BLaER1 (cell line): ENCODE measurements at regions not wholly inside any gene's neighbourhood (a gene's known extent, or its start where the extent isn't known, plus 50 kb on each side); places are given as distances from the start of the nearest gene placed in this dataset.
"Not testable (repeated sequence)": the region's sequence is repeated elsewhere in the genome, so short reads cannot be mapped to it uniquely, and the experiment has no call there.

Source experiments
- H3K27ac ChIP-seq: shearing (Covaris generic); formaldehyde crosslinking; 2 replicates; pipeline ENCODE4 v1.8.1; 2022
- H3K27me3 ChIP-seq: shearing (Covaris generic); formaldehyde crosslinking; 2 replicates; pipeline ENCODE4 v1.8.1; 2022
- H3K36me3 ChIP-seq: shearing (Covaris generic); formaldehyde crosslinking; 2 replicates; pipeline ENCODE4 v1.8.1; 2022
- H3K4me1 ChIP-seq: shearing (Covaris generic); formaldehyde crosslinking; 2 replicates; pipeline ENCODE4 v1.8.1; 2022
- H3K4me2 ChIP-seq: shearing (Covaris generic); formaldehyde crosslinking; 2 replicates; pipeline ENCODE4 v1.8.1; 2022
- H3K4me3 ChIP-seq: shearing (Covaris generic); formaldehyde crosslinking; 2 replicates; pipeline ENCODE4 v1.8.1; 2022
- H3K9ac ChIP-seq: shearing (Covaris generic); formaldehyde crosslinking; 2 replicates; pipeline ENCODE4 v1.8.1; 2022
- H3K9me3 ChIP-seq: shearing (Covaris generic); formaldehyde crosslinking; 2 replicates; pipeline ENCODE4 v1.8.1; 2022
- H4K20me1 ChIP-seq: shearing (Covaris generic); formaldehyde crosslinking; 2 replicates; pipeline ENCODE4 v1.8.1; 2022

- not testable (repeated sequence) for H3K27me3 ChIP-seq, H3K4me2 ChIP-seq, H3K4me1 ChIP-seq, H3K36me3 ChIP-seq, H3K9me3 ChIP-seq, H3K4me3 ChIP-seq, H4K20me1 ChIP-seq, H3K9ac ChIP-seq, H3K27ac ChIP-seq
Measured at GRCh38 chr21:9572782-9573181, 948.6 kb upstream of the TPTE start.

- H4K20me1 ChIP-seq, H3K4me1 ChIP-seq, H3K9ac ChIP-seq, H3K4me2 ChIP-seq, H3K27me3 ChIP-seq, H3K4me3 ChIP-seq, H3K9me3 ChIP-seq, H3K36me3 ChIP-seq, H3K27ac ChIP-seq: not testable (repeated sequence)
Measured at GRCh38 chr21:9573528-9573927, 947.9 kb upstream of the TPTE start.

GRCh38 chr21:9579275-9579674 lies 942.1 kb upstream of the TPTE start:
- not testable (repeated sequence) for H3K4me1 ChIP-seq, H3K4me2 ChIP-seq, H3K27me3 ChIP-seq, H3K36me3 ChIP-seq, H4K20me1 ChIP-seq, H3K27ac ChIP-seq, H3K9ac ChIP-seq, H3K4me3 ChIP-seq, H3K9me3 ChIP-seq

- not testable (repeated sequence) for H3K27me3 ChIP-seq, H3K9ac ChIP-seq, H3K4me2 ChIP-seq, H3K4me1 ChIP-seq, H3K4me3 ChIP-seq, H4K20me1 ChIP-seq, H3K36me3 ChIP-seq, H3K9me3 ChIP-seq, H3K27ac ChIP-seq
Measured at GRCh38 chr21:9587941-9588340, 933.4 kb upstream of the TPTE start.

- not testable (repeated sequence) for H4K20me1 ChIP-seq, H3K4me1 ChIP-seq, H3K4me2 ChIP-seq, H3K9ac ChIP-seq, H3K36me3 ChIP-seq, H3K27ac ChIP-seq, H3K4me3 ChIP-seq, H3K9me3 ChIP-seq, H3K27me3 ChIP-seq
Measured at GRCh38 chr21:9592591-9592990, 928.8 kb upstream of the TPTE start.

GRCh38 chr21:9593646-9594045 lies 927.7 kb upstream of the TPTE start:
- H3K4me1 ChIP-seq, H3K27me3 ChIP-seq, H3K27ac ChIP-seq, H3K36me3 ChIP-seq, H3K9me3 ChIP-seq, H3K9ac ChIP-seq, H3K4me3 ChIP-seq, H3K4me2 ChIP-seq, H4K20me1 ChIP-seq: not testable (repeated sequence)

- not testable (repeated sequence) for H3K9ac ChIP-seq, H4K20me1 ChIP-seq, H3K4me2 ChIP-seq, H3K36me3 ChIP-seq, H3K4me3 ChIP-seq, H3K27me3 ChIP-seq, H3K27ac ChIP-seq, H3K9me3 ChIP-seq, H3K4me1 ChIP-seq
Measured at GRCh38 chr21:9614011-9614410, 907.4 kb upstream of the TPTE start.

- not testable (repeated sequence) for H3K9ac ChIP-seq
Measured at GRCh38 chr21:9621121-9621793, 900.1 kb upstream of the TPTE start.

GRCh38 chr21:9628051-9628450 lies 893.3 kb upstream of the TPTE start:
- not testable (repeated sequence) for H3K27me3 ChIP-seq, H3K4me2 ChIP-seq, H3K36me3 ChIP-seq, H3K9ac ChIP-seq, H3K9me3 ChIP-seq, H3K27ac ChIP-seq, H3K4me3 ChIP-seq, H3K4me1 ChIP-seq, H4K20me1 ChIP-seq

More at GRCh38 chr21:9621121-9621793, 900.1 kb upstream of the TPTE start:
- not testable (repeated sequence) for H3K4me3 ChIP-seq, H3K4me1 ChIP-seq, H3K36me3 ChIP-seq, H3K27ac ChIP-seq, H3K27me3 ChIP-seq, H3K4me2 ChIP-seq, H4K20me1 ChIP-seq, H3K9me3 ChIP-seq

GRCh38 chr21:9647409-9647808 lies 874.0 kb upstream of the TPTE start:
- H3K27me3 ChIP-seq, H3K4me1 ChIP-seq, H3K9ac ChIP-seq, H3K36me3 ChIP-seq, H3K9me3 ChIP-seq, H3K4me2 ChIP-seq, H4K20me1 ChIP-seq, H3K4me3 ChIP-seq, H3K27ac ChIP-seq: not testable (repeated sequence)

- H3K9ac ChIP-seq, H3K27ac ChIP-seq, H3K36me3 ChIP-seq, H3K4me2 ChIP-seq, H3K9me3 ChIP-seq, H4K20me1 ChIP-seq, H3K27me3 ChIP-seq, H3K4me3 ChIP-seq, H3K4me1 ChIP-seq: not testable (repeated sequence)
Measured at GRCh38 chr21:9648331-9648730, 873.1 kb upstream of the TPTE start.

GRCh38 chr21:9648947-9649720 lies 872.2 kb upstream of the TPTE start:
- H3K27ac ChIP-seq, H3K9me3 ChIP-seq, H3K4me2 ChIP-seq, H3K27me3 ChIP-seq, H3K4me3 ChIP-seq, H3K4me1 ChIP-seq, H3K9ac ChIP-seq, H3K36me3 ChIP-seq, H4K20me1 ChIP-seq: not testable (repeated sequence)

GRCh38 chr21:9652819-9653218 lies 868.6 kb upstream of the TPTE start:
- not testable (repeated sequence) for H3K9me3 ChIP-seq, H3K27ac ChIP-seq

GRCh38 chr21:9655221-9655620 lies 866.2 kb upstream of the TPTE start:
- not testable (repeated sequence) for H3K4me3 ChIP-seq, H3K36me3 ChIP-seq, H3K27ac ChIP-seq, H3K27me3 ChIP-seq, H3K9ac ChIP-seq, H3K9me3 ChIP-seq, H3K4me1 ChIP-seq, H3K4me2 ChIP-seq, H4K20me1 ChIP-seq

More at GRCh38 chr21:9652819-9653218, 868.6 kb upstream of the TPTE start:
- H3K4me2 ChIP-seq, H3K36me3 ChIP-seq, H3K4me1 ChIP-seq, H3K4me3 ChIP-seq, H4K20me1 ChIP-seq, H3K9ac ChIP-seq, H3K27me3 ChIP-seq: not testable (repeated sequence)

- H3K27me3 ChIP-seq, H3K4me1 ChIP-seq, H3K36me3 ChIP-seq, H3K4me2 ChIP-seq, H3K27ac ChIP-seq, H3K9ac ChIP-seq, H4K20me1 ChIP-seq, H3K9me3 ChIP-seq, H3K4me3 ChIP-seq: not testable (repeated sequence)
Measured at GRCh38 chr21:9656455-9656854, 864.9 kb upstream of the TPTE start.
